LNCAP (cell line): ENCODE measurements at regions not wholly inside any gene's neighbourhood (a gene's known extent, or its start where the extent isn't known, plus 50 kb on each side); places are given as distances from the start of the nearest gene placed in this dataset.

Experiments
- TF ChIP-seq, protein P1 (sequence below): fragments of 450-650 bp; IDR thresholded peaks from 2 replicates; pipeline ENCODE4 v1.5.1; 2017; ENCODE audit warnings: mild to moderate bottlenecking

DNA sequence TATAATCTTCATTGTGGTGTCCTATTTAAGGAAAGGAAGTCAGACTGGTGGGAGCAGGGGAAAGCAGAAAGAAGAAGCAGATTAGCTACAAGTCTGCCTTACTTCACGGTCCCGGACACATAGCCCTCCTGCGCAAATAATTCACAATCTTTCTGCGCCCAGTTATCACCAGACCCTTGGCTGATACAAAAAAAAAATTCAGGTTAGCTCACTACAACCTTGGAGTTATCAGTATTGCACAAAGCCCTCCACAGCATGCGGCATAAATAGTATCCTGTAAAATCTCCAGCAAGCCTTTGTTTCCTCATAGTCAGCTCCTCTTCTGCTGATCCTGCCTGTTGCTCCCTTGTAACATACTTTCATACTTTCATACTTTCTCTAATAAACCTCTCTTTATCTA is 148.6 kb upstream of the FUT9 start:
- TF ChIP-seq, protein P1, sequence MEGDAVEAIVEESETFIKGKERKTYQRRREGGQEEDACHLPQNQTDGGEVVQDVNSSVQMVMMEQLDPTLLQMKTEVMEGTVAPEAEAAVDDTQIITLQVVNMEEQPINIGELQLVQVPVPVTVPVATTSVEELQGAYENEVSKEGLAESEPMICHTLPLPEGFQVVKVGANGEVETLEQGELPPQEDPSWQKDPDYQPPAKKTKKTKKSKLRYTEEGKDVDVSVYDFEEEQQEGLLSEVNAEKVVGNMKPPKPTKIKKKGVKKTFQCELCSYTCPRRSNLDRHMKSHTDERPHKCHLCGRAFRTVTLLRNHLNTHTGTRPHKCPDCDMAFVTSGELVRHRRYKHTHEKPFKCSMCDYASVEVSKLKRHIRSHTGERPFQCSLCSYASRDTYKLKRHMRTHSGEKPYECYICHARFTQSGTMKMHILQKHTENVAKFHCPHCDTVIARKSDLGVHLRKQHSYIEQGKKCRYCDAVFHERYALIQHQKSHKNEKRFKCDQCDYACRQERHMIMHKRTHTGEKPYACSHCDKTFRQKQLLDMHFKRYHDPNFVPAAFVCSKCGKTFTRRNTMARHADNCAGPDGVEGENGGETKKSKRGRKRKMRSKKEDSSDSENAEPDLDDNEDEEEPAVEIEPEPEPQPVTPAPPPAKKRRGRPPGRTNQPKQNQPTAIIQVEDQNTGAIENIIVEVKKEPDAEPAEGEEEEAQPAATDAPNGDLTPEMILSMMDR, result no peak

DNA sequence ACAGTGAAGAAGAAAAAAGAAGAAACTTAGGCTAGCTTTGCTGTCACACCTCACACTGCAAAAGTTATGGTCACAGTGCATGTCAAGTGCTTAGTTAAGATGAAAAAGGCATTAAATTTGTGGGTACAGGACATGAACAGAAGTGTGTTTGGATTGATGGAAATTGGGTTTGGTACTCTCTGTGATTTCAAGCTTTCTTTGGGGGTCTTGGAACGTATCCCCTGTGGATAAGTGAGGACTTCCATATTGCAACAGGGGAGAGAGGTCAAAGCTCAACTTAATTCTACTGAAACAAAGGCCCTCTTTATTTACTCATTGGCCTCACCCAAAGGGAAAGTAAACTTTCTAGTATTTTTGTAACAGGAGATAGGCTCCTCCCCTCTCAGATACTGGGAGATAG is 138.3 kb upstream of the FUT9 start:
- TF ChIP-seq, protein P1, result no peak

DNA sequence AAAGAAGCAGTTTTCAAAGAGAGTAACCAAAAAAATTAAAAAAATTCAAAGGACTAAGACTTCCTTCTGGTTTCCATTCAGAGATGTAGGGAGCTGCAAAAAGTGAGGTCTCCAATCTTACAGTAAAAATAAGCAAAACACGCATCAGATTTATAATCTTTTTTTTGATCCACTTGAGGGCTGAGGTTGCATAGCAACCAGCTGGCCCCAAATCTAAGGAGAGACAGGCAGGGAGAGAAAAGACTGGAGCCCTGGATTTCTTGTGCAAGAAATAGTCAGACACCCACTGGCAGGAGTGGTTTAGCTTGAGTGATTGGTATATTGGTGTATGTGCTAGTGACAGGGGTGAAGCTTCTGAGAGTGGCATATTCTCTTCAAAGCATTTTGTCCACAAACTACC is 135.9 kb upstream of the FUT9 start:
- TF ChIP-seq, protein P1, result no peak

DNA sequence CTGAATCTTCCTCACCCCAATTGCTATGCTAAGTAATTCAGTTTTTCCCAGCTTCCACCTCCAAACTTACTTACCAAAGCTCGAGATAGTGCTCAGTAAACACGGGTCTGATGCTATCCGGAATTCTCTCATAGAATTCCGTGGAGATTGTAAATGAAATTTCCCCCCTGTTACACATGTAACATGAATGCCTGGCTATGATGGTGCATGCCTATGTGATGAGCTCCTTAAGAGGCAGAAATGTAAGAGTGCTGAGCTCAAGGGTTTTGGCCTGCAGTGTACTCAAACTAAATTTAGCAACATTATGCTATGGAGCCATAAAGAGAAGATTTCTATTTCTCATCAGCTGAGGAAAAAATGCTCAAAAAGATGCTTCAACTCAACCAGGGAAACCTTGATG is 133.4 kb upstream of the FUT9 start:
- TF ChIP-seq, protein P1, result no peak

DNA sequence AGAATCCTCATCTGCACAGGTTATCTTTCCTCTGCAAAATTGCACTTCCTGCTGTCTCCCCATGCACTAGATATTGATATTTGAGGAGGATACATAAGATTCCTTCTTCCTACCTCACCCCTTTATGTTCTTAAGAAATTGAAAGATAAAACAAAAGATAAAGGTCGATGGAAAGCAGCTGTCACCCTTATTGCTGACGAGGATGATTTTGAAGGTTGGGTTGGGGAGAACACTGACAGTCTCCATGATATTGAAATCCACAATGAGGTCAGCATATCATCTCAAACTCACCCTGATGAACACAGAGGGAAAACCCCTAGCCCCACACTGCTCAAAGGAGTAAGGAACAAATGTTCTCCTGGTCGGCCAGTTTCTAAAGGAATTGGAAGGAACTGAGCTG is 110.6 kb upstream of the FUT9 start:
- TF ChIP-seq, protein P1, result no peak

DNA sequence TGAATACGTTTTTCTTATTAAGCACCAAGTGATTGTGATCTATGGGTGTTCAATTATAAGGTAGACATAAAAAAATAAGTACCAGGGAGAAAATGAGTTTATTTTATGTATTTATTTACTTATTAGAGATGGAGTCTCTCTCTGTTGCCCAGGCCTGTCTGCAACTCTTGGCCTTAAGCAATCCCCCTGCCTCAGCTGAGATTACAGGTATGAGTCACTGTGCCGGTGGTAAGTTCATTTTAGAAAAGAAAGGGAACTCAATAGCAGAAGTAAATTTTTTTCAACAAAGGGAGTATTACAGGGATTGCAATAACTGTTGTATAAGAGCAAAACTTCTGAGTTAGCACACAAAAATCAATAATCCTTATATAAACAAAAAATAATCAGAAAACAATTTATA is 98.7 kb upstream of the FUT9 start:
- TF ChIP-seq, protein P1, result no peak

DNA sequence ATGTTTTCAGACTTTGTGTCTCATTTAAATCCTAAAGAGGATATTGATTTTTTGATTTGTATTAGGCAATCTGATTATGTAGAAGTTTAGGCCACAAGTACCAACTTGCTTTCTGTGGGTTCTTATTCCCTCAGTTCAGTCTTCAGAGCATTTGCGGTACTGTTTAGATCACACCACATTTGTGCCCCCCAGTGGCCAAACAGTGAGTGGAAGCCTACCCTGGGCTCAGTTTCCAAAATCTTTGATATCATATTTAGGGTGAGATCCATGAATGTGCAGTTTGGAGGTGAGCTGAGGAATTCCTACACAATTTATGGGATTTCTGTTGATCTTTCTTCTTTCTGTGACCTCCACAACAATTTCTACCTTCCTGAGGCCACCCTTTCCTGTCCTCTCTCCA is 92.3 kb upstream of the FUT9 start:
- TF ChIP-seq, protein P1, result peak; percentile 41; the same call in 1 of the 2 replicates

DNA sequence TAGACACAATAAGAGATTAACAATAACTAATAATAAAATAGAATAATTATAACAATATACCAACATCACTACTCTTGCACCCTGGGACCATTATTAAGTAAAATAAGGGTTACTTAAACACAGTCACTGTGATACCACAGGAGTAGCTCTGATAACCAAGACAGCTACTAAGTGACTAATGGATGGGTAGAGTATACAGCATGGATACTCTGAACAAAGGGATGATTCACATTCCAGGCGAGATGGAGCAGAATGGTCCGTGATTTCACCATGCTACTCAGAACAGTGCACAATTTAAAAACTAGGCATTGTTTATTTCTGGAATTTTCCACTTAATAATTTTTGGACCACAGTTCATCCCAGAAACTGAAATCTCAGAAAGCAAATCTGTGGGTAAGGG is 80.0 kb upstream of the FUT9 start:
- TF ChIP-seq, protein P1, result no peak
